HG02885 (cell line): ENCODE measurements at regions not wholly inside any gene's neighbourhood (a gene's known extent, or its start where the extent isn't known, plus 50 kb on each side); places are given as distances from the start of the nearest gene placed in this dataset.

ENCODE experiments used
- ATAC-seq: cut with Tn5 transposase; IDR thresholded peaks from one replicate; pipeline ENCODE4 v1.9.1; 2021; ENCODE audit warnings: mild to moderate bottlenecking; ENCODE audit not compliant: unreplicated experiment, poor library complexity

DNA sequence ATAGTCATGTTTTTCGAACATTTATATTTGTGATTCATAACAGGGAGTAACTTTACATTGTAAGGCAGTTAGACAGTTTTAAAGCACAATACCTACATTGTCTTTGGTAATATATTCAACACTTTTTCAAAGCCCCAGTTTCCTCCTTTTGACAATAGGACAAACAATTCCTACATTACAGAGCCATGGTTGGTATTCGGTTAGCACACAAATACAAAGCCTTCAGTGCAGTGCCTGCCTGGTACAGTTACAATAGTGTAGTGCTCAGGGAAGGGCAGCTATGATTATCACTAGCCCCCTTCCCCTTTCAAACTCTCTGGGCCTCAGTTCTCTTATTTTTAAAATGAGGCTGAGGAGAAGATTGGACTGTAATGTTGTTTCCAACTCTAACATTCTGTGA, 207.8 kb downstream of the TPBG start:
- ATAC-seq = no peak

DNA sequence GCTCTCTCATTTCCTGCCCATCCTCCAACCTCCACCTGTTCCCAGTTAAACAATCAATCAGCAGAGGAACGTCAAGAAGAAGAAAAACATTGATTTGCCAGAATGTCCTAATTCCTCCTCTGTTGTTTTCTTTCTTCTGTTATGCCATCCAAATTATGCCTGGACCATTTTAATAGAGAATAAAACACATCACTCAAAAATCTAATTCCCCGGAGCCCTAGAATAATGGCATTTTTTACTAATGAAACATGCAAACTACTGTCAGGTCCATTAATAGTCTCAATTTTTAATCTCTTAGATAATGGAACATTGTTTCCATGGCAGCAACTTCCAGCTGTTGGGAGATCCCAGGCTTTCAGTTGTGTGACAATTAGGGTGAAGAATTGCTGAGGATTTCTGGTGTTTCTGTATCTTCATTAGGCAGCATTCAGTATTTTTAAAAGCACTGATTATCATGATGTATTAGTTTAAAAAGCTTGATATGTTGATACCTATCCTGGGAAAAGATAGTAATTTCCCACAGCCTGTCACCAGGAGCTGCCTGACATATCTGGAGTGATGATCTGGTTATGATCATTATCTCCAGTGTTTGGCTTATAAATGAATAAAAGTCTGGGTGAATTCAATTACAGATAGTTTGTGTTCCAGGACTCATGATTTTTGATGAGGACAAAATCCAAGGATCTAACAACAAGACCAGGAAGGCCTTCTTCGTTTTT, 209.8 kb downstream of the TPBG start:
- ATAC-seq = no peak

DNA sequence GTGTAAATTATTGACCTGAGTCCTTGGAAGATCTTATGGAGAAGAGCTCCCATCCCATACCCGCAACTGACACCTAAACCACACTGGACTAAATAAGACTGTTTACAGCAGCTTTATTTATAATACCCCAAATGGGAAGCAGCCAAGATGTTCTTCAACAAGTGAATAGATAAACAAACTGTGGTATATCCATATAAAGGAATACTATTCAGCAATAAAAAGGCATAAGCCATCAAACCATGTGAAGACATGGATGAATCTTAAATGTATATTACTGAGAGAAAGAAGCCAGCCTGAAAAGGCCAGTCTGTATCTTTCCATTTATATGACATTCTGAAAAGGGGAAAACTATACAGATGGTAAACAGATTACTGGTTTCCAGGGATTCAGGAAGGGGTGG, 212.7 kb downstream of the TPBG start:
- ATAC-seq = no peak

DNA sequence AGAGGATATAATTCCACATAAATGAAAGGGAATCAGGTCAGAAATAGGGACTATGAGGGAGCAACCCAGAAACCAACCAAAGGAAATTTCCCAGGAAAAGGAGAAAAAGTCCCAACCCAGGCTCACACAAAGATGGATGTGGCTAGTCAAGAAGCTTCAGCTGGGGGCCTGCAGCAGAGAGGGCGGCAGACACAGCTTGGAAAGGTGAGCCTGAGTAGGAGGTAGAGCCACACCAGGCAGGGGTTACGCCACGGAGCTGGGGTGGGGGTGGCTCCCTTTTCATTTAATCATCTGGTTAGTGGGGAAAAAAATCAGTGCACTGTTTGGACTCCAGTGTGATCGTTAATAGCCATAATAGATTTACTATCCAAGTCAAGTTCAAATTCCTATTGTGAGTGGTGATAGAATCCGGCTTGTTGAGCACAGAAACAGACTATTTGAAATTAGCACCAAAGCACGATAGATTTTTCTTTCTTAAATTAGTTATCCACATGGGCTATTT, 220.6 kb downstream of the TPBG start:
- ATAC-seq = no peak

DNA sequence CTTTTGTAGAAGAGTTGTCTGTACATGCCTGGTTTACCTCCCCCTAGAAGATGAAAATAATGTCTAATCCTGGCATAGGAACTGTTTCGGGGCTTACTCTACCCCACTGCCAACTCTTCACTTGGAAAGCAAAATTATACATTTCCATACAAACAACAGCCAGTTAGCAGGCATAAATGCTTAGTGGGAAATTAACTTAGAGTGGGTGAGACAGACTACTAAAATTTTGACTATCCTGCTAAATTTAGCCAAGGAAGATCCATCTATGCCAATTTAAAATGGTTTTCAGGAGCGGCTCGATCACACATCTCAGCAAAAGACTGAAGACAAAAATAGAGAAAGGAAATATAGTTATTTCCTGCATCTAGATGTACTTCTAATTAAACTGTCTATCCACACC, 221.2 kb downstream of the TPBG start:
- no peak for ATAC-seq

DNA sequence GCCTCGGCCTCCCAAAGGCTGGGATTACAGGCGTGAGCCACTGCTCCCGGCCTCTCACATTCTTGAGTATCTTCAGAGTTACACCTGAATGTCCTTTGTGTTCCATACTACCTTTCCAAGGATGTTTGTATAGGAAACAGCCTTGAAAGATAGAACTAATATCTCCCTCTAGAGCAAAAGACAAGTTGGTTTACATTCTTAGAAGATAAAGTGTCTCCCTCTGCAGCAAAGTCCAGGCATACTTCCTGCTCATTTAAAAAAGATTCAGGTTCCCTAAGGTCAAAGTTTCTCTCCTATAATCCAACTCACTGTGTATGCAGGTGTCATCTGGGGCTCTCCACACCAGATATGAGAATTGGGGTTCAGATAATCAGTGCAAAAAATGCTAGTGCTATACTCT, 224.4 kb downstream of the TPBG start:
- ATAC-seq = no peak

DNA sequence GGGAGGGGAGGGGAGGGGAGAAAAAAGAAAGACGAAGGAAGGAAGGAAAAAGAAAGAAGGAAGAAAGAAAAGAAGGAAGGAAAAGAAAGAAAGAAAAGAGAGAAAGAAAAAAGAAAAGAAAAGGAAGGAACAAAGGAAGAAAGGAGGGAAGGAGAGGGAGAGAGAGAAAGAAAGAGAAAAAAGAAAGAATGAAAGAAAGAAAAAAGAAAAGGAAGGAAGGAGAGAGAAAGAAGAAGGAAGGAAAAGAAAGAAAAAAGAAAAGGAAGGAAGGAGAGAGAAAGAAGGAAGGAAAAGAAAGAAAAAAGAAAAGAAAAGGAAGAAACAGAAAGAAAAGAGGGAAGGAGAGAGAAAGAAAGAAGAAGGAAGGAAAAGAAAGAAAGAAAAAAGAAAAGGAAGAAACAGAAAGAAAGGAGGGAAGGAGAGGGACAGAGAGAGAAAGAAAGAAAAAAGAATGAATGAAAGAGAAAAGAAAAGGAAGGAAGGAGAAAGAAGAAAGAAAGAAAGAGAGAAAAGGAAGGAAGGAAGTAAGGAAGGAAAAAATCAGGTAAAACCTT, 225.3 kb downstream of the TPBG start:
- ATAC-seq = no peak

DNA sequence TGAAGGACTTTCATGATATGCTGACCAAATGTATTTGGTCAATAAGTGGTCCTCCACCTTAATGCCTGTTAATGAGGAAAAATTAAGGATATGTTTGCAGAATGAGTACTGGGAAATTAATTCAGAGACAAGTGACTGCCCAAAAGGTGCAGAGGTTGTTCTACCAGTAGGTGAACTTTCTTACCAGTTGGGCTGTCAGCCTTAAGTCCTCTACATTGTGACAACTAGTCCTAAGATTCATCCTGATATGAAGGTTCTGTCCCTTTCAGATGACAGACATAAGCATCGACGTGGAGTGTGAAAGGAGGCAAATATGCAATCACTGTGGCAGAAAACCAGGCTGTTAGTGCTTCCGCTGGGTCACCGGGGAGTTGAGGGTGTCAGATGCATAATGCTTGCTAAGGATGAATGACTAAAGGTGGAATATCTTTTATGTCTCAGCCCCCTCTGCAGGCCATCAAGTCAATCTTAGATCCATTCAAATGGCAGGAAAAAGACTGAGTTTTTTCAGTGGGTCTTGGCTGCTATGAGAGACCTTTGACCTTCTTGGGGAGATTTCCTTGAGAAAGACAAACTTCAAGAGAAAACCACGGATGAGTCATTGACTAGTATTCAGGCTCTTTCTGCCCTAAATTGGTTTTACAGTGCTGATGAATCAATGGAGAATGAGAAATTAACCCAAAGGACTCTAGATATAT, 226.0 kb downstream of the TPBG start:
- ATAC-seq = peak; percentile 81

DNA sequence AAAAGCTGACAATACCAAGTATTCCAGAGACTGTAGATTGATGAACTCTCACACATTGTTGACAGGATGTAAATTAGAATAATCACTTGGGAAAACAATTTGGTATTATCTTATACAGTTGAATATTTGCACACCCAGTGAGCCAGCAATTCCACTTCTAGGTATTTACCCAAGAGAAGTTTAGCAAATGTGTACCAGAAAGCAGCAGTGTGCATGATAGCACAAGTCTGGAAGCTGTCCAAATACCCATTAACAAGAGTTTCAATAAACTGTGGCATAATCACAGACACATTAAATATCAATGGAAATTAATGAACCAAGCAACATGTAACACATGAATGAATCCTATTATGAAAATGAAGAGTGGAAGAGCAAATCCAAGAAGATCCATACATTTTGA, 233.6 kb downstream of the TPBG start:
- ATAC-seq = no peak

DNA sequence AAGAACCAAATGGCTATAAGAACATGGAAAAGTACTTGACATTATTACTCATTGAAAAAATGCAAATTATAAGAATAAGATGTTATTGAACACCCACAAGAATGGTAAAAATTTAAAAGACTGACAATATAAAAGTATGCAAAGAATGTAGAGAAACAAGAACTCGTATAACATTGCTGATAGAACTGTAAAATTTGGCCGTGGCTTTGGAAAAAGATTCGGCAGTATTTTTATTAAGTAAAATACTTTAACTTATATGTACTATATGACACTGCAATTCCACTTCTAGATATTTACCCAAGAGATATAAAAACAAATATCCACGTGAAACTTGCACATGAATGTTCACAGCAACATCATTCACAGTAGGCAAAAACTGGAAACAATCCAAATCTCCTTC, 239.2 kb downstream of the TPBG start:
- ATAC-seq = no peak

DNA sequence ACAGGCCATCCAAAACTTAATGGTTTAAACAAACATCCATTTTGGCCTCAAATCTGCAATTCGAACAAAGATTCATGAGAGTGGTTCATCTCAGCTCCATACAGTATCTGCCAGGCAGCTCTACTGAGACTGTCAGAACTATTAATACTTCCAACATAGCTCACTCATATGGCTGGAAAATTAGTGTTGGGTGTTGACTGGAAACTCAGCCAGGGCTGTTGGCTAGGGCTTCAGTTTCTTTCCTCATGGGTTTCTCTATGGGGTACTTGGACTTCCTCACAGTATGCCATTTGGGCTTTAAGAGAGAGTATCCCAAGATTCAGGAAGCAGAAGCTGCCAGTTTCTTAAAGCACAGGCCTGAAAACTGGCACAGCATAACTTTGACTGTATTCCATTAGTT, 240.3 kb downstream of the TPBG start:
- no peak for ATAC-seq

DNA sequence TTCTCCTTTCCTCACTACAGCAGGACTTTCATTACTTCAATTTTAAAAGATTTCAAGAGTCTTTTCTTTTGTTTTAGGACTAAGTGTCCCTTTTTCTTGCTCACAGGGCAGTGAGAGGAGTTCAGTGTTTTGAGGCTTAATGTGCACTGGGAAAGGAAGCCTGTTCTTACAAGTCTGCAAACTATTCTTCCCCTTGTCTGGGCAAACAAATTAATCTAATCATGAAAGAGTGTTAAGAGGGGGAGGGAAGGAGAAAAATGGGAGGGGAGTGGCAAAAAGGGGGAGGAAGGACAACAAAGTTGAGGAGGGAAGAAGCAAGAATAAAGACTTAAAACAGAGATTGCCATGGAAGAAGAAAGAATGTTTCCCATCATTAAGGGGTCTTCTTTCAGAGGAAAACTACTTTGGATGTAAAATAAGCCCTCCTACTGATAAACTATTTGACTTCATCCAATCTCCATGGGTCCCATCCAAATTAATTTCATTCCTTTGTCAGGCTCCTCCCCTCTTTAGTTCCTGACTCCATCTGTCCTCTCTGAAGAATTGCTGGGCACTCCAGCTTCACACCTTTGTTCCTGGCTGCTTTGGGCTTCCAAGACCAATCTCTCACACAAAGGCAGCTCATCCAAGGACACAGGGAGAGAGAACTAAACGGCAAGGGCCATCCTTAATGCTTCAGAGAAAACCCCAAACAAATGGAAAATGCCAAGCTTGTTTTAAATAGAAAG, 244.5 kb downstream of the TPBG start:
- no peak for ATAC-seq

DNA sequence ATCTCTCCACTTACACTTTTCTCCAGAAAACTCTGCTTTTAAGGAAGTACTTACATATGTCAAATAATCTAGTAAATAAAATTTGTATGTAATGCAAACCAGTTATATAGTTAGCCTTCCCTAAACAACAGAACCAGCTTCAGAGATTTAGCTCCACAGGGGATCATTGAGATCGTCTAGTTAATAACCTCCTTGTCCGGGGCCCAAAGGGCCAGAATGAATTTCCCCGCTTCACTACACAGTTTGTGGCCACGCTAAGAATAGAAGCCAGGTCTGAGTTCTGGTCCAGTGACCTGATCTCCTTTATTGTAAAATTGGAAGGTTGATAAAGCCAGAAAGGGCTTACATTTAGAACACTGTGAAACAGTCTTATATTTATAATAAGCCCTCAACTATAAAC, 245.2 kb downstream of the TPBG start:
- no peak for ATAC-seq

DNA sequence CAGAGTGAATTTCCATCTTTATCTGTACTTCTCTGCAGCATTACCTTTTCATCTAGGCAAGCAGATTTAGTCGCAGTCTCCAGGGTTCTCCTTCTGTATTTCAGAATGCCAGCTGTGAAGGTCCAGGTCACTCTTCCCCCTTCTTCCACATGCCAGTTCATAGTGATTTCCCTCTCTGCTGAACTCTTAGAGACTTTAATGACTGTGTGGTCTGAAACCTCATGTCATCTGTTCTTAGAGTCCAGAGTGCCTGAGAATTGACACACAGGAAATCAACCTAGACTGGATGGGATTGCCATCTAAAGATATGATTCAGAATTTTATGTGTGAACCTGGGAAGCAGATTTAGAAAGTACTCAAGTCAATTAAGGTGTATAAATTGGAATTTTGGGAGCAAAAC, 248.1 kb downstream of the TPBG start:
- no peak for ATAC-seq

DNA sequence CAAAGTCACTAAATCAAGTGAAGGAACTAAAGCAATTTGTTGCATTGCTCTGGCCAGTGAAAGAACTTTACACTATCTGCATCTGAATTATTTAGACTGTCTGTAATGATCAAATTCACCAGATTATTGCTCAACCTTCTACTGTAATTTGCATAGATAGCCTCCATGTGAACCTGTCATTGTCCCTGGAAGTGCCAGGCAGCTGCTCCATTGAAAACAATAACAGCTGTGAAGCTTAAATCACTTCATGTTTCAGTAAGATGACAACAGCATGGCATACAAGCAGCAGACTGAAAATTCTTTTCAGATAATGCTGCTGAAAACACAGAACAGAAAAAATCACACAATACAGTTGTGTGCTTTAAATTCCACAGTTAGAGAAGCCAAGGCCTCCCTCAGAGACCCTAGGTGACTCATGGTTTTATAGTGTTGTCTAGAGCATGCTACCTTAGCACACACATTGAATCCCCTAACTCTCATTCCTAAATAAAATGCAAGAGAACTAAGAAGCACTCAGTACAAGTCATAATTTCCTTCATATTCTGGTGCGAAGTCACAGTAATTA, 248.9 kb downstream of the TPBG start:
- no peak for ATAC-seq

DNA sequence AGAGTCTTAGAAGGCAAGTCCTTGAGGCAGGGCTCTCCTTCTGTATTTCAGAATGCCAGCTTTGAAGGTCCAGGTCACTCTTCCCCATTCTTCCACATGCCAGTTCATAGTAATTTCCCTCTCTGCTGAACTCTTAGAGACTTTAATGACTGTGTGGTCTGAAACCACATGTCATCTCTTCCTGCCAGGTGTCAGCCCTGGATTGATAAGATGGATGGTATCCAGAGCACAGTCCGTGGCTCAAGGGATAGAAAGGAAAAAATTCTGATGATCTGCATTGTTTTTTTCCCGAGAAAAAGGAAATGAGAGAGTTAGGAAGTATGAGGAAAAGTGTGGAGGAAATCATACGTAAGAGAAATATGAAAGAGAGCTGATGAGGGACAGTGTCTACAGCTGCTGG, 250.9 kb downstream of the TPBG start:
- ATAC-seq = no peak

DNA sequence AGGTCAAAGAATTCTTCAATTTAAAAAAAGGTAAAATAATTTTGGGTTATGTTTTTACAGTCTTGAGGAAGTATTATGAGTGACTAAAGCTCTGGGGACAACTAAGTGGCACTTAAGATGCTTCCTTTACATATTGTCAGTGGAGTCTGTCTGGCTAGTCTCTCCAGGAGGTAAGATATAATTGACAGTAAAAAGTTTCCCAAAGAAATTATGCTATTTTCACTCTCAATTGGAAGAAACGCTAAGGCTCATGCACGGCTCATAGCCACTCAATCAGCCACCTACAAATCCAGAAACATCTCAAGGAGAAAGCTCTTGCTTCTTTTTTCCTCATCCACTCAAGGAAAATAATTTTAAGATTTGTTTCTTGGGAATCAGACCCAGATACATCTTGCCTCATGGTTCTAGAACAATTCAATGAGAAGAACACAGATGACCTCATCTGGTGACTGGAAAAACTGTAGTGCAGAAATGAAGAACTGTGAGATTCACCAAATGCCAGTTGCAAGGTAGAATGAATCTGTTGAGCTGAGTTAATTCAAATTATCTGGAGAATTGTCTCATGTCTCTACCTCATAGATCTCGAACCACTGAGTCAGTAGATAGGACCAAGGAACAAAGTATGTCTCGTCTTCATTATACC, 252.9 kb downstream of the TPBG start:
- no peak for ATAC-seq

DNA sequence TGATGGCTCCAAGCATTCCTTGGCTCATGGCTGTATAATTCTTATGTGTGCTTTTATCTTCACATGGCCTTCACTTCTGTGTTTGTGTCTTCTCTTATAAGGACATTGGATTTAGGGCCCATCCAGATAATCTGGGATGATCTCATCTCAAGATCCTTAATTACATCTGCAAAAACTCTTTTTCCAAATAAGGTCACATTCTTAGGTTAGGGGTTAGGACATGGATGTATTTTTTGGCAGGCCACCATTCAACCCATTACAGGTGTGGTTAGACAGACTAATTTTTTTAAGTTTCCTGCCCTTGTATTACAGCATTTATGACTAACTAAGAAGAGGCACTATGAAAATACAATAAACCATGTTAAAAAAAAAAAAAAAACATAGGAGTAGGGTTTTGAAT, 254.0 kb downstream of the TPBG start:
- ATAC-seq = no peak

DNA sequence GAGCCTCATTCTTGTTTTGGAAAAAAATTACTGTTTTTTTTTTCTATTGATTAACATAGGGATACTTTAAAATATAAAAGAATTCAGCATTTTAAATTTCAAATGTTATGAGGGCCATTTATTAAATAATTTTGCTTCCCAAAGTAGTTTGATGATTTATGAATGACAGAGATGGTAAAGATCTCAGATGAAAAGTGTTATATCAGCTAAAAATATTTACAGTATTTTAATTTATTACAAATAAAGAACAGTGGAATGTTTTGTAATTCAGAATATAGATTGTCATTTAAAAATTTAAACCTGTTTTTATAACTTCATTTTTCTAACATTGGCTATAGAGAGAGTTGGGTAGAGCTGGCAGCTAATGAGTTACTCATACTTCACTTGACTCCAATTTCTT, 256.0 kb downstream of the TPBG start:
- no peak for ATAC-seq

DNA sequence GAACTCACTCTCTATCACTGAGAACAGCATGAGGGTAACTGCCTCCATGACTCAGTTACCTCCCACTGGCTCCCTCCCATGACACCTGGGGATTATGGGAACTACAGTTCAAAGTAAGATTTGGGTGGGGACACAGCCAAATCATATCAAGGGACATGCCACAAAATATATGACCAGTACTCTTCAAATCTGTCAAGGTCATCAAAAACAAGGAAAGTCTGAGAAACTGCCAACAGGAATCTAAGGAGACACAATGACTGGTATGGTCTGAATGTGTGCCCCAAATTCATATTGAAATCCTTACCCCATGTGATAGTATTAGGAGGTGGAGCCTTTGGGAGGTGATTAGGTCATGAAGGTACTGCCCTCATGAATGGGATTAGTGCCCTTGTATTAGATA, 258.8 kb downstream of the TPBG start:
- no peak for ATAC-seq
